Activated CD4-positive, alpha-beta T cell treated with anti-CD3 and anti-CD28 coated beads, Interleukin-2, amount 10 ng/mL, durations not matched to agents 7 days and 5 days (primary cell): ENCODE measurements at regions not wholly inside any gene's neighbourhood (a gene's known extent, or its start where the extent isn't known, plus 50 kb on each side); places are given as distances from the start of the nearest gene placed in this dataset.
"Not testable (repeated sequence)": the region's sequence is repeated elsewhere in the genome, so short reads cannot be mapped to it uniquely, and the experiment has no call there.

ENCODE experiments used
- CTCF ChIA-PET: fragments of 350-600 bp; sonication (Branson Sonifier 250); formaldehyde crosslinking; loops from one replicate; lab custom pipeline; 2021; ENCODE audit warnings: antibody characterized with exemption; lab: Charles Lee
- POLR2A ChIA-PET: fragments of 350-600 bp; sonication (Branson Sonifier 250); formaldehyde crosslinking; loops from one replicate; lab custom pipeline; 2021; ENCODE audit warnings: antibody characterized with exemption; lab: Charles Lee
- DNase-seq: peaks from one replicate; pipeline ENCODE4 v3.0.0-alpha.2; 2020
- H3K27ac Mint-ChIP-seq: one replicate; pipeline ENCODE4 v1.8.0; 2021; ENCODE audit warnings: mild to moderate bottlenecking, moderate library complexity, mixed read lengths
- H3K27me3 Mint-ChIP-seq: one replicate; pipeline ENCODE4 v1.8.0; 2021; ENCODE audit warnings: mixed read lengths
- H3K36me3 Mint-ChIP-seq: one replicate; pipeline ENCODE4 v1.8.0; 2021; ENCODE audit warnings: low read depth, mixed read lengths
- H3K4me1 Mint-ChIP-seq: one replicate; pipeline ENCODE4 v1.8.0; 2021; ENCODE audit warnings: mixed read lengths
- H3K4me3 Mint-ChIP-seq: one replicate; pipeline ENCODE4 v1.8.0; 2021; ENCODE audit warnings: mild to moderate bottlenecking, moderate library complexity, mixed read lengths
- H3K9me3 Mint-ChIP-seq: one replicate; pipeline ENCODE4 v1.8.0; 2021; ENCODE audit warnings: mixed read lengths

- H3K4me3 Mint-ChIP-seq, CTCF ChIA-PET: not testable (repeated sequence)
These were observed 188.1 kb downstream of the SQOR start for GRCh38 chr15:45822968-45823367.

DNA sequence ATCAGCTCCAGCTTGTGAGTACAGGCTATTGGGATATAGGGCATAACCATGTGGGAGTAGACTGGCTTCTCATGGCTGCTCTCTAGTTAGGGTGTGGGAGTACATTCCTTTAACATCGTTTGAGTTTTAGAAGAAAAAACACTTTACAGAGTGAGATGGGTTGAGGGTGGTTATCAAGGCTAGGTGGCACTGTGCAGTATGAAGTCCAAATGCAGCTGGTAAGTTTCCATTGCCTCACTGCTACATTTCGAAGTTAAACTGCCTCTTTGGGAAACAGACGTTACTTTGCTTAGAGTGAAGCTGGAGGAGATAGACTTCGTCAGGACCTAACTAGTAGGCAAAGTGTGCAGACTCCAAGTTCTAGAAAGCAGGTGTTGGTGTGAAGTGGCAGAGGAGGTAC, 192.4 kb downstream of the SQOR start:
- H3K27ac Mint-ChIP-seq, result no peak overlapping the region
- no peaks in the 10 kb centered on the region for H3K4me1 Mint-ChIP-seq
- H3K36me3 Mint-ChIP-seq, result no peaks in the 10 kb centered on the region
- ChIA-PET CTCF (interaction anchor here (0.6 kb wide), 1 partner anchor 706 kb away, joined by 3 read pairs; no protein-coding TSS in a partner anchor), POLR2A (no interaction called here)
- no peak for DNase-seq
- H3K27me3 Mint-ChIP-seq, result no peaks in the 10 kb centered on the region
- no peaks in the 10 kb centered on the region for H3K9me3 Mint-ChIP-seq
- no peak overlapping the region for H3K4me3 Mint-ChIP-seq

More at GRCh38 chr15:45822968-45823367, 188.1 kb downstream of the SQOR start:
- H3K27me3 Mint-ChIP-seq, POLR2A ChIA-PET, H3K27ac Mint-ChIP-seq, DNase-seq, H3K4me1 Mint-ChIP-seq, H3K9me3 Mint-ChIP-seq, H3K36me3 Mint-ChIP-seq: not testable (repeated sequence)

DNA sequence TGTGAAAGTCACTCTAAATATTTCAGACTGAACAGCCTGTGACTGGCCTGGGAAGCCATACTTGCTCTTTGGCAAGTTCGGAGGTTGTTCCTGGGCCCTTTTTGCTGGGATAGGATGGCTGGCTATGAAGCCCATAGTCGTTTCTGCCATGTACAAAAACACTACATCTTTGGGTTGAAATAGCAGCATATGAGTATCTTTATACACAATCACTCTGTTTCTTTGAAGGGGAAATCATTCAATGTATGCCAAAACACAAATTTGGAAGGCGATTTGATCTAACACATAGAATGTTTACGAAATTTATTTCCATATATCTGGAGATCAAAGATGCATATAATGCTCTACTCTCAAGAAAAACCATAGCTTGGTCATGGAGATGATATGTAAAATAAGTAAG, 192.9 kb downstream of the SQOR start:
- no peak for DNase-seq
- Mint-ChIP-seq H3K27me3 (no peaks in the 10 kb centered on the region), H3K9me3 (no peaks in the 10 kb centered on the region), H3K4me1 (no peaks in the 10 kb centered on the region), H3K27ac (no peak overlapping the region), H3K36me3 (no peaks in the 10 kb centered on the region), H3K4me3 (no peak overlapping the region)
- POLR2A ChIA-PET, result no interaction called here
- CTCF ChIA-PET, result no interaction called here

GRCh38 chr15:45829336-45830153, 194.7 kb downstream of the SQOR start:
- ChIA-PET POLR2A (no interaction called here), CTCF (no interaction called here)
- no peak overlapping the region for H3K4me3 Mint-ChIP-seq
- H3K4me1 Mint-ChIP-seq, result no peaks in the 10 kb centered on the region
- no peak for DNase-seq
- no peaks in the 10 kb centered on the region for H3K36me3 Mint-ChIP-seq
- H3K27me3 Mint-ChIP-seq, result no peaks in the 10 kb centered on the region
- H3K9me3 Mint-ChIP-seq, result no peaks in the 10 kb centered on the region
- no peak overlapping the region for H3K27ac Mint-ChIP-seq

GRCh38 chr15:45831787-45832186, 197.0 kb downstream of the SQOR start:
- CTCF ChIA-PET, result no interaction called here
- H3K36me3 Mint-ChIP-seq, result no peaks in the 10 kb centered on the region
- H3K9me3 Mint-ChIP-seq, result no peaks in the 10 kb centered on the region
- DNase-seq, result no peak
- H3K4me3 Mint-ChIP-seq, result no peak overlapping the region
- no peak overlapping the region for H3K27ac Mint-ChIP-seq
- no peaks in the 10 kb centered on the region for H3K27me3 Mint-ChIP-seq
- no peaks in the 10 kb centered on the region for H3K4me1 Mint-ChIP-seq
- POLR2A ChIA-PET, result no interaction called here

- POLR2A ChIA-PET, result no interaction called here
These were observed 199.8 kb downstream of the SQOR start for GRCh38 chr15:45834622-45835021.

DNA sequence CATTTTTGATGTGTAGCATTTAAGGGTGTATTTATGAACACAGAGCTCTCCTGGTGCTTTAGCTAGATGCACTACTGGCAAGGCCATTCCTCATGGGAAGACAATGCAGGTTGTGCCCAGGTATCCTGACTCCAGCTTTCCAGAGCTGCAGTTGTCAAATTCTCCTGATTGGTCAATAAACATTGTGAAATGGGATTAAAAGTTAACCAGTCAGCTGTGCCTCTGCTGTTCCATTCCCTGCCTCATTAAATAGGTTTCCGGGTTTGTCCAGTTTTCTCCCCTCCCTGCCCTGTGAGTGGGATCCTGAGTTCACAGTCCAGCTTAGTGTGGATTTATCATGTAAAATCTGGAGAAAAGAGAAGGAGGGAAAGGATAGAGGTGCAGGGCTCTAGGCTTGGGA, 207.3 kb downstream of the SQOR start:
- ChIA-PET CTCF (interaction anchor here (1.1 kb wide), 1 partner anchor 11 kb away, joined by 3 read pairs; no protein-coding TSS in a partner anchor), POLR2A (no interaction called here)
- no peaks in the 10 kb centered on the region for H3K36me3 Mint-ChIP-seq
- H3K9me3 Mint-ChIP-seq, result no peaks in the 10 kb centered on the region
- DNase-seq, result no peak
- no peak overlapping the region for H3K4me3 Mint-ChIP-seq
- H3K4me1 Mint-ChIP-seq, result no peaks in the 10 kb centered on the region
- no peaks in the 10 kb centered on the region for H3K27me3 Mint-ChIP-seq
- no peak overlapping the region for H3K27ac Mint-ChIP-seq

More at GRCh38 chr15:45834622-45835021, 199.8 kb downstream of the SQOR start:
- H3K9me3 Mint-ChIP-seq, result no peaks in the 10 kb centered on the region
- CTCF ChIA-PET, result no interaction called here
- no peaks in the 10 kb centered on the region for H3K27me3 Mint-ChIP-seq
- no peaks in the 10 kb centered on the region for H3K36me3 Mint-ChIP-seq
- no peak for DNase-seq
- no peak overlapping the region for H3K4me3 Mint-ChIP-seq
- no peaks in the 10 kb centered on the region for H3K4me1 Mint-ChIP-seq
- H3K27ac Mint-ChIP-seq, result no peak overlapping the region

DNA sequence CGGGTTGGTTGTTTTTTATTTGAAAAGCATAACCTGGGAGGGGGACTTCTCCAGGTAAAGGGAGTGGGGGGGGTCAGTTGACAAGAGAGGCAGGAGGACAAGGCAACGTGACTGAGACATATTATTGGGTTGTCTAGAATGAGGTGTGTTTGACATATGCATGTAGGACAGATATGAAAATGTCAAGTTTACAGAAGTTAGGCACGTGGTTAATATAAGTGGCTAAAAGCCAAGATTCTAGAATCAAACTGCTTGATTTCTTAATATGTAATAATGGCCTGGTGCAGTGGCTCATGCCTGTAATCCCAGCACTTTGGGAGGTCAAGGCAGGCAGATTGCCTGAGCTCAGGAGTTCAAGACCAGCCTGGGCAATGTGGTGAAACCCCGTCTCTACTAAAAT, 212.8 kb downstream of the SQOR start:
- peaks cover 2% of the 10 kb centered on the region for H3K9me3 Mint-ChIP-seq
- DNase-seq, result no peak
- ChIA-PET POLR2A (no interaction called here), CTCF (no interaction called here)
- H3K36me3 Mint-ChIP-seq, result no peaks in the 10 kb centered on the region
- H3K27ac Mint-ChIP-seq, result no peak overlapping the region
- H3K27me3 Mint-ChIP-seq, result no peaks in the 10 kb centered on the region
- no peak overlapping the region for H3K4me3 Mint-ChIP-seq
- no peaks in the 10 kb centered on the region for H3K4me1 Mint-ChIP-seq

DNA sequence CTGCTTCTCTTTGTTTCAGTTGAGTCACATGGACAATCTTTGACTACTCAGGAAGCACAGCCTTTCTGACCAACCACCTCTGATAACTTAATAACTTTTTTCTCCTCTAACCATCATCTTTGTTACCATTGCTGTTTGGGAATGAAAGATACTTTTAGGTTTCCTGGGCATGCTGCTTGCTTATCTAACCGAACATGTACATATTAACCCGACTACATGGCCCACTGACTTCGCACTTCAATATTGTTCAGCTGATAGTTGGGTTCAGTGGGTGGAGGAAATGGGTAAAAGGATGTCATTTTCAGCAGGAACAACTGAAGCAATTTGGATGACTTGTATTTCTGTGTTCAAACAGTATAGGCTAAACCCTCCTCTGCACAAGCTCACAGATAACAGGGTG, 214.3 kb downstream of the SQOR start:
- no peak overlapping the region for H3K27ac Mint-ChIP-seq
- no peak overlapping the region for H3K4me3 Mint-ChIP-seq
- peaks cover 2% of the 10 kb centered on the region for H3K9me3 Mint-ChIP-seq
- H3K36me3 Mint-ChIP-seq, result no peaks in the 10 kb centered on the region
- DNase-seq, result no peak
- H3K4me1 Mint-ChIP-seq, result no peaks in the 10 kb centered on the region
- H3K27me3 Mint-ChIP-seq, result no peaks in the 10 kb centered on the region
- CTCF ChIA-PET, result no interaction called here
- POLR2A ChIA-PET, result no interaction called here

DNA sequence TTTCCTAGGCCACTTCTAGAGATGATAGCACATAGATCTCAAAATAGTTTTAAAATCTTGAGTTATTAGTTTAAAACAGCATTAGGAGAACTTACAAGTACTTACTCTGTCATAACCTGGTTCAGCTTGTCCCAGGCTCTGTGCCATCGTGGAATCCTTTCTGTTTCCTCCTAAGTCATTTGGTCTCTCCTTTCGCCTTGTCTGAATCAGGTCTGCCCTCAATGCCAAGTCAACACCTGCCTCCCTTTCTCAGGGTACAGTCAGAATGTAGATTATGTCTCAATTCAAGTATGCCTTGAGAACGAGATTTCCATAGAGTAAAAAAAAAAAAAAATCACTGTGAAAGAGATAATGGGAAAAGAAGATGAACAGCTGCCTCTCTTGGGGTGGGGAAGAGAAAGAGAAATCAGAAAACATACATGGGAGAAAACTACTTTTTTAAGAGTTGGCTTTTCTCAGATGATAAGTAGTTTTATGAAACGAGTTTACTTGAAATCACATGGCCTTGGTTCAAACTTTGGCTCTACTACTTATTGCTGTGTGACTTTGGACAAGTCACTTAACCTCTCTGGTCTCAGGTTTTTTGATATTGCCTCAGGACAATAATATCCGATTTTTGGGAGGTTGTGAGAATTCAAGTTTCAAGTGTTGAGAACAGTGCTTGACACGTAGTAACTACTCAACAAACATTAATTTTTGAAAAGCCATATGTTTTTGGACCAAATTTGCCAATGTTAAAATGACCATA, 219.8 kb downstream of the SQOR start:
- no peak overlapping the region for H3K27ac Mint-ChIP-seq
- ChIA-PET POLR2A (no interaction called here), CTCF (interaction anchor here (0.6 kb wide), 1 partner anchor 303 kb away, joined by 3 read pairs; no protein-coding TSS in a partner anchor)

DNA sequence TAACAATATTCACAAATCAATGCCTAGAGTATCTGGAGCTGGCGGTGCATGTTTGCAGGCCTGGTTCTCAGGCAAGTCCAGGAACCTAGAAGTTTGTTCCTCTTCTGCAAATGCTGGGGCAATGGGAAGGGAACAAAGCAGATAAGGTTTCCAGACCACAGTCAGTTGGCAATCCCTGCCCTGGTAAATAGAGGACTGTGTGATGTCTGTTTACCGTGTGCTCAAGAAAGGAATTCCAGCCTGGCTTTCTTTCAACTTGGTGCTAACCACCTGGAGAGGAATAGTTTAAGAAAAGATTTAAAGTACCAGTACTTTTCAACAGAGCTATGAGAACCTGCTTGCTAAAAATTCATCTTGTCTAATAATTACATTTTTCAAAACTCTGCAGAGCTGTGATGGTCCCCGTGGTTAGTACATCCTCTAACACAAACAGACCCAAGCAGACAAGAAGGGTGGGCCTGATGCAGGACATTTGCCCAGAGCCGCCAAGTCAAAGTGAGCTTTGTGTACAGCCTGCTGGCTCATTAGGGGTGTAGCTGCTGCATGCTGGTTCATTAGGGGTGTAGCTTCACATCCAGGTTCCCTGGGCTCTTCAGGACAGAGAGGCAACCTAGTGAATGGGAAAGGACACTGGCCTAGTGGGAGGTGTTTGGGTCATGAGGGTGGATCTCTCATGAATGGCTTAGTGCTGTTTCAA, 220.5 kb downstream of the SQOR start:
- Mint-ChIP-seq H3K4me3 (no peak overlapping the region), H3K9me3 (peaks cover 2% of the 10 kb centered on the region), H3K27ac (no peak overlapping the region), H3K4me1 (no peaks in the 10 kb centered on the region), H3K36me3 (no peaks in the 10 kb centered on the region), H3K27me3 (no peaks in the 10 kb centered on the region)
- no peak for DNase-seq
- ChIA-PET POLR2A (interaction anchor here (0.7 kb wide), 1 partner anchor 11 kb away, joined by 3 read pairs; no protein-coding TSS in a partner anchor), CTCF (interaction anchor here (0.6 kb wide), 2 partner anchors 22 to 302 kb away, joined by 3 read pairs; no protein-coding TSS in a partner anchor)

More for the DNA sequence above, 219.8 kb downstream of the SQOR start:
- Mint-ChIP-seq H3K4me3 (no peak overlapping the region), H3K36me3 (no peaks in the 10 kb centered on the region), H3K9me3 (peaks cover 2% of the 10 kb centered on the region), H3K4me1 (no peaks in the 10 kb centered on the region), H3K27me3 (no peaks in the 10 kb centered on the region)
- DNase-seq, result no peak

DNA sequence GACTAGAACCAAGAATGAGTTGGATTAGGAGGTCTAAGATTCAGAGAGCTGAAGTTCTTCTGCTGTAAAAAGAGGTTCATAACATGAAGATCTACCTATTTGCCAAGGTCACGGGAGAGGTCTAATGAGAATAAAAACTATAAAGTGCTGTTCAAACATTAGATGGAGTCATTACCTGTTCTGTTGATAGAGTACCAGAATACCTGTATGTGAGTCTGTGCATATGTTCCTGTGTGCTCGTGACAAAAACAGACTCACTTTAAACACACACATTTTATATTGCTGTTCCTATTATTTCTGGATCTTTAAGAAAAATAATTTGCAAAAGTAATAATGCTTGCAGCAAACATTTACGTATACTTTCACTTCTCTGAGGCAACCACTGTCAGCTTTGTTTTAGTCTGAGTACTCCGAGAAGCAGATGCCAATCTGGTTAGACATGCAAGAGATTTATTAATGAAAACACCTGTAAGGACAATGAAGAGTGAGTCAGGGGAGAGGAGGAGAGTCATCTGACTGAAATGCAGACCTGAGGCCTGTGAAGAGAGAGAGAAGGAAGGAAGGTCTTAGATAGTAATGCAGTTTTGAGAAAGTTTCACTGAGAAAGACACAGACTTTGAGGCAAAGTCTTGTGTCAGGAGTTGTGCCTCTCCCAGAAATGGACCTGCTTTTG, 221.2 kb downstream of the SQOR start:
- POLR2A ChIA-PET, result interaction anchor here (0.7 kb wide), 1 partner anchor 10 kb away, joined by 3 read pairs; no protein-coding TSS in a partner anchor
- no peak overlapping the region for H3K27ac Mint-ChIP-seq
- no peaks in the 10 kb centered on the region for H3K27me3 Mint-ChIP-seq
- H3K36me3 Mint-ChIP-seq, result no peaks in the 10 kb centered on the region
- H3K4me1 Mint-ChIP-seq, result no peaks in the 10 kb centered on the region
- H3K4me3 Mint-ChIP-seq, result no peak overlapping the region
- no peak for DNase-seq
- CTCF ChIA-PET, result interaction anchor here (0.6 kb wide), 1 partner anchor 23 kb away, joined by 3 read pairs; no protein-coding TSS in a partner anchor
- H3K9me3 Mint-ChIP-seq, result peaks cover 2% of the 10 kb centered on the region
